ENCODE measurements at regions not wholly inside any gene's neighbourhood (a gene's known extent, or its start where the extent isn't known, plus 50 kb on each side); places are given as distances from the start of the nearest gene placed in this dataset.
"Not testable (repeated sequence)": the region's sequence is repeated elsewhere in the genome, so short reads cannot be mapped to it uniquely, and the experiment has no call there.

GRCh38 chr4:107423677-107424405 lies 296.2 kb downstream of the PAPSS1 start:
- no peak overlapping the region for H3K4me3 ChIP-seq (ENCODE audit: insufficient read depth, low read length, poor library complexity, severe bottlenecking)
- H3K9me3 ChIP-seq (ENCODE audit: insufficient read depth, low read length) = no peaks in the 10 kb centered on the region
- H3K79me2 ChIP-seq (ENCODE audit: insufficient read depth, low read length) = no peaks in the 10 kb centered on the region
- H4K20me1 ChIP-seq (ENCODE audit: low read depth, low read length) = no peaks in the 10 kb centered on the region
- H2AFZ ChIP-seq (ENCODE audit: low read depth, low read length, severe bottlenecking) = no peak overlapping the region
- H3K36me3 ChIP-seq (ENCODE audit: low read length) = no peaks in the 10 kb centered on the region
- no peak overlapping the region for H3K4me2 ChIP-seq (ENCODE audit: low read depth, low read length, poor library complexity, severe bottlenecking)
- TF ChIP-seq EZH2phosphoT487 (conservative IDR thresholded peaks at IDR 0.05; ENCODE audit: low read length) = no peak
- no peak for TF ChIP-seq CTCF (IDR thresholded peaks at IDR 0.05; ENCODE audit: insufficient read depth, low read length, poor library complexity, severe bottlenecking)
- no peaks in the 10 kb centered on the region for H3F3A ChIP-seq (ENCODE audit: insufficient read depth)
- H3K27ac ChIP-seq (ENCODE audit: low read depth, low read length) = no peak overlapping the region
- no peak overlapping the region for H3K9ac ChIP-seq (ENCODE audit: low read length)
- H3K27me3 ChIP-seq (ENCODE audit: low read length) = no peaks in the 10 kb centered on the region
- no peaks in the 10 kb centered on the region for H3K9me2 ChIP-seq (replicated peaks; ENCODE audit: insufficient read depth, low read length)

GRCh38 chr4:107419536-107419935 lies 300.5 kb downstream of the PAPSS1 start:
- H3K9me2 ChIP-seq (replicated peaks; ENCODE audit: insufficient read depth, low read length); H3K4me2 ChIP-seq (ENCODE audit: low read depth, low read length, poor library complexity, severe bottlenecking); H3K9ac ChIP-seq (ENCODE audit: low read length); H3K27me3 ChIP-seq (ENCODE audit: low read length); H3K9me3 ChIP-seq (ENCODE audit: insufficient read depth, low read length); H3K36me3 ChIP-seq (ENCODE audit: low read length); H3K4me3 ChIP-seq (ENCODE audit: insufficient read depth, low read length, poor library complexity, severe bottlenecking); H3F3A ChIP-seq (ENCODE audit: insufficient read depth); H4K20me1 ChIP-seq (ENCODE audit: low read depth, low read length); H3K27ac ChIP-seq (ENCODE audit: low read depth, low read length); H2AFZ ChIP-seq (ENCODE audit: low read depth, low read length, severe bottlenecking); H3K79me2 ChIP-seq (ENCODE audit: insufficient read depth, low read length): not testable (repeated sequence)

- no peak overlapping the region for H2AFZ ChIP-seq (ENCODE audit: low read depth, low read length, severe bottlenecking)
- H3K9me3 ChIP-seq (ENCODE audit: insufficient read depth, low read length) = no peaks in the 10 kb centered on the region
- no peak overlapping the region for H3K27ac ChIP-seq (ENCODE audit: low read depth, low read length)
- no peaks in the 10 kb centered on the region for H4K20me1 ChIP-seq (ENCODE audit: low read depth, low read length)
- no peaks in the 10 kb centered on the region for H3K27me3 ChIP-seq (ENCODE audit: low read length)
- no peaks in the 10 kb centered on the region for H3K36me3 ChIP-seq (ENCODE audit: low read length)
- no peaks in the 10 kb centered on the region for H3K9me2 ChIP-seq (replicated peaks; ENCODE audit: insufficient read depth, low read length)
- no peak overlapping the region for H3K4me2 ChIP-seq (ENCODE audit: low read depth, low read length, poor library complexity, severe bottlenecking)
- no peak overlapping the region for H3K9ac ChIP-seq (ENCODE audit: low read length)
- TF ChIP-seq EZH2phosphoT487 (conservative IDR thresholded peaks at IDR 0.05; ENCODE audit: low read length) (no peak), CTCF (IDR thresholded peaks at IDR 0.05; ENCODE audit: insufficient read depth, low read length, poor library complexity, severe bottlenecking) (no peak)
- H3K4me3 ChIP-seq (ENCODE audit: insufficient read depth, low read length, poor library complexity, severe bottlenecking) = no peak overlapping the region
- H3F3A ChIP-seq (ENCODE audit: insufficient read depth) = no peaks in the 10 kb centered on the region
- H3K79me2 ChIP-seq (ENCODE audit: insufficient read depth, low read length) = no peaks in the 10 kb centered on the region
Measured at GRCh38 chr4:107419052-107419451, 301.0 kb downstream of the PAPSS1 start.

GRCh38 chr4:107415490-107415889 lies 304.5 kb downstream of the PAPSS1 start:
- H3K4me3 ChIP-seq (ENCODE audit: insufficient read depth, low read length, poor library complexity, severe bottlenecking); H3K27me3 ChIP-seq (ENCODE audit: low read length); H3K9ac ChIP-seq (ENCODE audit: low read length); H3K27ac ChIP-seq (ENCODE audit: low read depth, low read length); H3K79me2 ChIP-seq (ENCODE audit: insufficient read depth, low read length); H3K9me2 ChIP-seq (replicated peaks; ENCODE audit: insufficient read depth, low read length); H3K9me3 ChIP-seq (ENCODE audit: insufficient read depth, low read length); H3K4me2 ChIP-seq (ENCODE audit: low read depth, low read length, poor library complexity, severe bottlenecking); H4K20me1 ChIP-seq (ENCODE audit: low read depth, low read length); H2AFZ ChIP-seq (ENCODE audit: low read depth, low read length, severe bottlenecking); H3F3A ChIP-seq (ENCODE audit: insufficient read depth); H3K36me3 ChIP-seq (ENCODE audit: low read length): not testable (repeated sequence)

- not testable (repeated sequence) for H3K27ac ChIP-seq (ENCODE audit: low read depth, low read length); H3K79me2 ChIP-seq (ENCODE audit: insufficient read depth, low read length); H3K9me3 ChIP-seq (ENCODE audit: insufficient read depth, low read length); H3K4me3 ChIP-seq (ENCODE audit: insufficient read depth, low read length, poor library complexity, severe bottlenecking); H3K27me3 ChIP-seq (ENCODE audit: low read length); H3K36me3 ChIP-seq (ENCODE audit: low read length); H4K20me1 ChIP-seq (ENCODE audit: low read depth, low read length); H3K4me2 ChIP-seq (ENCODE audit: low read depth, low read length, poor library complexity, severe bottlenecking); H3K9ac ChIP-seq (ENCODE audit: low read length); H3K9me2 ChIP-seq (replicated peaks; ENCODE audit: insufficient read depth, low read length); H3F3A ChIP-seq (ENCODE audit: insufficient read depth); H2AFZ ChIP-seq (ENCODE audit: low read depth, low read length, severe bottlenecking)
Measured at GRCh38 chr4:107409872-107410271, 310.2 kb downstream of the PAPSS1 start.

All from SU-DHL-6 (cell line).